Trophoblast cell (in vitro differentiated cells and primary cell): ENCODE measurements at regions not wholly inside any gene's neighbourhood (a gene's known extent, or its start where the extent isn't known, plus 50 kb on each side); places are given as distances from the start of the nearest gene placed in this dataset.

Experiments
- DNase-seq, 2 donors: peaks; one replicate each; pipeline ENCODE4 v3.0.0-alpha.2; 2016
- H2AFZ ChIP-seq: 2 replicates; pipeline ENCODE4 v1.6.1; 2013; ENCODE audit warnings: low read length, moderate library complexity, mild to moderate bottlenecking; ENCODE audit not compliant: insufficient read depth, poor library complexity
- H2AK5ac ChIP-seq: 2 replicates; pipeline ENCODE4 v1.6.1; 2013; ENCODE audit warnings: mild to moderate bottlenecking, low read length
- H2BK120ac ChIP-seq: 2 replicates; pipeline ENCODE4 v1.6.1; 2013; ENCODE audit warnings: low read length, mild to moderate bottlenecking, moderate library complexity; ENCODE audit not compliant: insufficient read depth, poor library complexity
- H2BK12ac ChIP-seq: 2 replicates; pipeline ENCODE4 v1.6.1; 2013; ENCODE audit warnings: mild to moderate bottlenecking, low read length, moderate library complexity
- H2BK5ac ChIP-seq: 2 replicates; pipeline ENCODE4 v1.6.1; 2013; ENCODE audit warnings: low read length, low read depth, moderate library complexity, mild to moderate bottlenecking; ENCODE audit not compliant: poor library complexity
- H3K14ac ChIP-seq: 2 replicates; pipeline ENCODE4 v1.6.1; 2013; ENCODE audit warnings: mild to moderate bottlenecking, low read length
- H3K18ac ChIP-seq: 2 replicates; pipeline ENCODE4 v1.6.1; 2013; ENCODE audit warnings: mild to moderate bottlenecking, low read length
- H3K23ac ChIP-seq: 2 replicates; pipeline ENCODE4 v1.6.1; 2013; ENCODE audit warnings: low read length
- H3K27ac ChIP-seq: 2 replicates; pipeline ENCODE4 v1.5.1; 2013; ENCODE audit warnings: low read depth, mild to moderate bottlenecking, inconsistent platforms, low read length, moderate library complexity
- H3K27me3 ChIP-seq: 2 replicates; pipeline ENCODE4 v1.6.1; 2013; ENCODE audit warnings: inconsistent platforms, mild to moderate bottlenecking, low read length, moderate library complexity; ENCODE audit not compliant: insufficient read depth
- H3K36me3 ChIP-seq, 2 experiments: 1 replicate in 1 of 2; 2 replicates in 1 of 2; pipeline ENCODE4 v1.6.1; 2013; ENCODE audit warnings: low read length in 2 of 2, mild to moderate bottlenecking in 2 of 2, moderate library complexity in 1 of 2; ENCODE audit not compliant: insufficient read depth in 2 of 2, control insufficient read depth in 1 of 2
- H3K4ac ChIP-seq: 2 replicates; pipeline ENCODE4 v1.6.1; 2013; ENCODE audit warnings: low read depth, mild to moderate bottlenecking, low read length, moderate library complexity
- H3K4me1 ChIP-seq, 2 experiments: 1 replicate in 1 of 2; 2 replicates in 1 of 2; pipeline ENCODE4 v1.6.1; 2013; ENCODE audit warnings: low read length in 2 of 2, mild to moderate bottlenecking in 2 of 2, moderate library complexity in 1 of 2; ENCODE audit not compliant: insufficient read depth in 2 of 2, control insufficient read depth in 1 of 2
- H3K4me2 ChIP-seq: 2 replicates; pipeline ENCODE4 v1.6.1; 2013; ENCODE audit warnings: inconsistent platforms, mild to moderate bottlenecking, low read length, moderate library complexity
- H3K4me3 ChIP-seq: 2 replicates; pipeline ENCODE4 v1.5.1; 2013; ENCODE audit warnings: mild to moderate bottlenecking, low read depth, low read length, inconsistent platforms
- H3K79me1 ChIP-seq: one replicate; pipeline ENCODE4 v1.6.1; 2013; ENCODE audit warnings: low read length
- H3K79me2 ChIP-seq: 2 replicates; pipeline ENCODE4 v1.6.1; 2013; ENCODE audit warnings: low read length, mild to moderate bottlenecking; ENCODE audit not compliant: control insufficient read depth, insufficient read depth, poor library complexity
- H3K9ac ChIP-seq: 2 replicates; pipeline ENCODE4 v1.6.1; 2013; ENCODE audit warnings: mild to moderate bottlenecking, low read length
- H3K9me3 ChIP-seq: 2 replicates; pipeline ENCODE4 v1.6.1; 2013; ENCODE audit warnings: low read depth, mild to moderate bottlenecking, control low read depth, inconsistent platforms, low read length; ENCODE audit not compliant: insufficient read depth
- H4K12ac ChIP-seq: 2 replicates; pipeline ENCODE4 v1.6.1; 2013; ENCODE audit warnings: low read depth, mild to moderate bottlenecking, low read length, moderate library complexity
- H4K8ac ChIP-seq: 2 replicates; pipeline ENCODE4 v1.6.1; 2013; ENCODE audit warnings: low read depth, mild to moderate bottlenecking, low read length, moderate library complexity
- H4K91ac ChIP-seq: one replicate; pipeline ENCODE4 v1.6.1; 2013; ENCODE audit warnings: low read depth, mild to moderate bottlenecking, low read length, moderate library complexity
- WGBS: extraction: QIAGEN DNeasy Blood & Tissue Kit; methylation state at CpG from one replicate; pipeline ENCODE4 v1.1.7; 2013; ENCODE audit warnings: missing lambda C conversion rate; ENCODE audit not compliant: insufficient read length, insufficient coverage; ENCODE audit errors: extremely low coverage; 5-methylcytosine and 5-hydroxymethylcytosine counted together

- H2AFZ ChIP-seq = no peak overlapping the region
- H3K4me3 ChIP-seq = no peak overlapping the region
- no peak overlapping the region for H4K12ac ChIP-seq
- H2AK5ac ChIP-seq = no peak overlapping the region
- no peaks in the 10 kb centered on the region for H3K9me3 ChIP-seq
- no peak overlapping the region for H3K27ac ChIP-seq
- no peak overlapping the region for H4K91ac ChIP-seq
- no peak overlapping the region for H3K23ac ChIP-seq
- H2BK5ac ChIP-seq = no peak overlapping the region
- no peaks in the 10 kb centered on the region for H3K36me3 ChIP-seq
- H3K4ac ChIP-seq = no peak overlapping the region
- no peaks in the 10 kb centered on the region for H3K79me2 ChIP-seq
- no peak overlapping the region for H3K14ac ChIP-seq
- no peak overlapping the region for H2BK120ac ChIP-seq
- no peak overlapping the region for H3K9ac ChIP-seq
- no peaks in the 10 kb centered on the region for H3K27me3 ChIP-seq
- H2BK12ac ChIP-seq = no peak overlapping the region
- no peak for DNase-seq
- no peak overlapping the region for H3K4me2 ChIP-seq
- WGBS = no CpG with 5 or more reads among the region's 4 CpGs
- no peaks in the 10 kb centered on the region for H3K4me1 ChIP-seq
- no peak overlapping the region for H4K8ac ChIP-seq
- H3K79me1 ChIP-seq = no peaks in the 10 kb centered on the region
- no peak overlapping the region for H3K18ac ChIP-seq
Observed at GRCh38 chr11:23423104-23423503, 562.8 kb upstream of the CCDC179 start.

- Histone ChIP-seq H2BK12ac (no peak overlapping the region), H3K4me1 (no peaks in the 10 kb centered on the region), H3K14ac (no peak overlapping the region), H3K9ac (no peak overlapping the region), H3K36me3 (no peaks in the 10 kb centered on the region), H2AK5ac (no peak overlapping the region), H2AFZ (no peak overlapping the region), H4K91ac (no peak overlapping the region), H3K18ac (no peak overlapping the region), H3K4ac (no peak overlapping the region), H3K4me2 (no peak overlapping the region), H3K79me2 (no peaks in the 10 kb centered on the region), H3K79me1 (no peaks in the 10 kb centered on the region), H4K8ac (no peak overlapping the region), H3K4me3 (no peak overlapping the region), H2BK5ac (no peak overlapping the region), H3K27me3 (no peaks in the 10 kb centered on the region), H4K12ac (no peak overlapping the region), H3K27ac (no peak overlapping the region), H3K23ac (no peak overlapping the region), H3K9me3 (no peaks in the 10 kb centered on the region), H2BK120ac (no peak overlapping the region)
- no peak for DNase-seq
- WGBS = no CpG with 5 or more reads among the region's 3 CpGs
Observed at GRCh38 chr11:23423656-23424055, 563.4 kb upstream of the CCDC179 start.

GRCh38 chr11:23425381-23425780, 565.1 kb upstream of the CCDC179 start:
- no peak overlapping the region for H4K91ac ChIP-seq
- no peaks in the 10 kb centered on the region for H3K9me3 ChIP-seq
- H3K36me3 ChIP-seq = no peaks in the 10 kb centered on the region
- no peak overlapping the region for H3K4ac ChIP-seq
- H2AFZ ChIP-seq = no peak overlapping the region
- no peak overlapping the region for H3K23ac ChIP-seq
- H3K27me3 ChIP-seq = no peaks in the 10 kb centered on the region
- no peaks in the 10 kb centered on the region for H3K4me1 ChIP-seq
- WGBS = no CpG with 5 or more reads among the region's 2 CpGs
- H2BK12ac ChIP-seq = no peak overlapping the region
- no peak overlapping the region for H3K18ac ChIP-seq
- H3K79me2 ChIP-seq = no peaks in the 10 kb centered on the region
- no peak overlapping the region for H2BK120ac ChIP-seq
- H3K27ac ChIP-seq = no peak overlapping the region
- H3K4me2 ChIP-seq = no peak overlapping the region
- no peak overlapping the region for H4K12ac ChIP-seq
- H3K79me1 ChIP-seq = no peaks in the 10 kb centered on the region
- H2BK5ac ChIP-seq = no peak overlapping the region
- no peak overlapping the region for H3K14ac ChIP-seq
- H2AK5ac ChIP-seq = no peak overlapping the region
- no peak for DNase-seq
- no peak overlapping the region for H3K4me3 ChIP-seq
- H3K9ac ChIP-seq = no peak overlapping the region
- H4K8ac ChIP-seq = no peak overlapping the region

GRCh38 chr11:23429569-23429968, 569.3 kb upstream of the CCDC179 start:
- no peaks in the 10 kb centered on the region for H3K4me1 ChIP-seq
- no peak overlapping the region for H2AFZ ChIP-seq
- H3K79me1 ChIP-seq = no peaks in the 10 kb centered on the region
- H2BK5ac ChIP-seq = no peak overlapping the region
- no peak overlapping the region for H2BK12ac ChIP-seq
- H4K12ac ChIP-seq = no peak overlapping the region
- H3K79me2 ChIP-seq = no peaks in the 10 kb centered on the region
- no peak overlapping the region for H3K18ac ChIP-seq
- no peak overlapping the region for H2AK5ac ChIP-seq
- no peak overlapping the region for H3K9ac ChIP-seq
- H3K4me2 ChIP-seq = no peak overlapping the region
- H3K14ac ChIP-seq = no peak overlapping the region
- DNase-seq = no peak
- no CpG with 5 or more reads among the region's 3 CpGs for WGBS
- H4K8ac ChIP-seq = no peak overlapping the region
- H3K23ac ChIP-seq = no peak overlapping the region
- H3K27me3 ChIP-seq = no peaks in the 10 kb centered on the region
- no peak overlapping the region for H3K27ac ChIP-seq
- no peak overlapping the region for H4K91ac ChIP-seq
- no peaks in the 10 kb centered on the region for H3K36me3 ChIP-seq
- no peak overlapping the region for H3K4me3 ChIP-seq
- H2BK120ac ChIP-seq = no peak overlapping the region
- H3K4ac ChIP-seq = no peak overlapping the region
- no peaks in the 10 kb centered on the region for H3K9me3 ChIP-seq
